Endothelial cell of umbilical vein (primary cell): ENCODE measurements at regions not wholly inside any gene's neighbourhood (a gene's known extent, or its start where the extent isn't known, plus 50 kb on each side); places are given as distances from the start of the nearest gene placed in this dataset.

Experiments used
- BruUV-seq: library from RNA; stranded (reverse); fragments of 400-500 nt; replicated peaks from 2 replicates; lab custom pipeline; 2021; lab: Mats Ljungman, UMichigan
- CTCF ChIA-PET: fragments of 300-600, 350-600 bp; sonication (Branson Sonifier 250); formaldehyde crosslinking; loops from one replicate; lab custom pipeline; 2021; ENCODE audit warnings: antibody characterized with exemption, inconsistent platforms; lab: Charles Lee
- POLR2A ChIA-PET: fragments of 300-600, 350-600 bp; sonication (Branson Sonifier 250); formaldehyde crosslinking; loops from one replicate; lab custom pipeline; 2021; ENCODE audit warnings: antibody characterized with exemption, inconsistent platforms; lab: Charles Lee
- DNase-seq: peaks from one replicate; pipeline ENCODE4 v3.0.0-alpha.2; 2011; ENCODE audit warnings: low read depth, low spot score
- FAIRE-seq: peaks from 2 replicates; lab custom pipeline; 2011; peaks lifted over from hg19 to GRCh38; lab: Jason Lieb, UNC
- H2AFZ ChIP-seq: 2 replicates; pipeline ENCODE4 v1.6.0; 2012; ENCODE audit warnings: low read depth, low read length, control low read depth, inconsistent platforms
- H3K27ac ChIP-seq: 2 replicates; pipeline ENCODE4 v1.5.1; 2011; ENCODE audit warnings: low read depth, mild to moderate bottlenecking, control low read depth, low read length, moderate library complexity; ENCODE audit not compliant: insufficient read depth
- H3K27me3 ChIP-seq, 2 experiments: 2 replicates each; pipeline versions ENCODE4 v1.6.0 to v1.6.1; 2011; ENCODE audit warnings: low read length in 2 of 2, mixed read lengths in 1 of 2; ENCODE audit not compliant: control insufficient read depth in 2 of 2, insufficient read depth in 2 of 2
- H3K36me3 ChIP-seq, 2 experiments: 2 replicates in 1 of 2; 3 replicates in 1 of 2; pipeline ENCODE4 v1.5.1; 2011; ENCODE audit warnings: low read length in 2 of 2, mild to moderate bottlenecking in 1 of 2, moderate library complexity in 1 of 2; ENCODE audit not compliant: control insufficient read depth in 2 of 2, insufficient read depth in 2 of 2; ENCODE audit errors: extremely low read depth in 1 of 2
- H3K4me1 ChIP-seq: 3 replicates; pipeline ENCODE4 v1.5.1; 2011; ENCODE audit warnings: mild to moderate bottlenecking, low read length; ENCODE audit not compliant: control insufficient read depth, insufficient read depth; ENCODE audit errors: extremely low read depth
- H3K4me2 ChIP-seq: 2 replicates; pipeline ENCODE4 v1.6.1; 2011; ENCODE audit warnings: low read length, control low read depth, mixed read lengths; ENCODE audit not compliant: insufficient read depth
- H3K4me3 ChIP-seq, 3 experiments: fragments of 200-600 bp in 1 of 3; sonication (generic), shearing (Covaris generic) in 1 of 3; replicated peaks in 1 of 3; 2 replicates each; pipeline ENCODE4 v1.5.1; 2011 to 2016; ENCODE audit warnings: control low read depth in 3 of 3, low read length in 3 of 3, mild to moderate bottlenecking in 2 of 3, inconsistent platforms in 1 of 3, low read depth in 1 of 3, moderate library complexity in 1 of 3; ENCODE audit not compliant: insufficient read depth in 1 of 3
- H3K79me2 ChIP-seq: 2 replicates; pipeline ENCODE4 v1.6.0; 2012; ENCODE audit warnings: low read length, inconsistent platforms; ENCODE audit not compliant: control insufficient read depth, insufficient read depth
- H3K9ac ChIP-seq: replicated peaks from 2 replicates; pipeline ENCODE3; 2011; ENCODE audit warnings: low read length, control low read depth; ENCODE audit not compliant: insufficient read depth; ENCODE audit errors: extremely low read depth
- H3K9me1 ChIP-seq: replicated peaks from 3 replicates; pipeline ENCODE4 v1.6.0; 2011; ENCODE audit warnings: mild to moderate bottlenecking, low read length; ENCODE audit not compliant: control insufficient read depth, insufficient read depth; ENCODE audit errors: extremely low read depth
- H3K9me3 ChIP-seq: replicated peaks from 2 replicates; pipeline ENCODE4 v1.5.1; 2012; ENCODE audit warnings: low read length, inconsistent platforms; ENCODE audit not compliant: control insufficient read depth, insufficient read depth
- H4K20me1 ChIP-seq: replicated peaks from 2 replicates; pipeline ENCODE3; 2011; ENCODE audit warnings: mild to moderate bottlenecking, low read length; ENCODE audit not compliant: control insufficient read depth, insufficient read depth; ENCODE audit errors: extremely low read depth
- FOS ChIP-seq: IDR thresholded peaks from 2 replicates; pipeline ENCODE4 v1.6.1; 2011; ENCODE audit warnings: mild to moderate bottlenecking, low read length, moderate library complexity, borderline replicate concordance; ENCODE audit not compliant: insufficient read depth
- GATA2 ChIP-seq: IDR thresholded peaks from 2 replicates; pipeline ENCODE4 v1.7.0; 2011; ENCODE audit warnings: low read depth, mild to moderate bottlenecking, moderate library complexity, mixed read lengths, low read length; ENCODE audit not compliant: insufficient read length, insufficient read depth
- JUN ChIP-seq: IDR thresholded peaks from 2 replicates; pipeline ENCODE4 v1.6.1; 2011; ENCODE audit warnings: borderline replicate concordance, low read depth; ENCODE audit not compliant: insufficient read length, insufficient read depth
- MYC ChIP-seq: IDR thresholded peaks from one replicate; pipeline ENCODE4 v1.6.1; 2011; ENCODE audit warnings: mild to moderate bottlenecking, low read depth, low read length
- POLR2A ChIP-seq: IDR thresholded peaks from 2 replicates; pipeline ENCODE4 v1.6.1; 2012; ENCODE audit warnings: low read depth, mild to moderate bottlenecking, control low read depth, low read length
- POLR2AphosphoS5 ChIP-seq: IDR thresholded peaks from 2 replicates; pipeline ENCODE4 v1.6.1; 2012; ENCODE audit warnings: low read depth, mild to moderate bottlenecking, control low read depth, low read length, moderate library complexity; ENCODE audit not compliant: insufficient read depth
- dilution Hi-C: fragments of 300-500 bp; cut with MboI; formaldehyde crosslinking; loops from one replicate; pipeline ENCODE4 v1.15.0; 2019; ENCODE audit warnings: low sequenced_read_pairs; ENCODE audit not compliant: extremely low pct_ligation_motif_present
- intact Hi-C: fragments of 100-400 bp; cut with micrococcal nuclease; formaldehyde crosslinking; loops from one replicate; pipeline ENCODE4 v1.10.0; 2022
- TF ChIP-seq, protein P1 (sequence below), 2 donors: IDR thresholded peaks; 1 replicate in 1 of 2; 2 replicates in 1 of 2; pipeline ENCODE4 v1.5.1; 2011; ENCODE audit warnings: low read length in 2 of 2, mild to moderate bottlenecking in 2 of 2, moderate library complexity in 2 of 2, control low read depth in 1 of 2, inconsistent platforms in 1 of 2, low read depth in 1 of 2; ENCODE audit not compliant: insufficient read depth in 1 of 2; ENCODE audit errors: extremely low read depth in 1 of 2

DNA sequence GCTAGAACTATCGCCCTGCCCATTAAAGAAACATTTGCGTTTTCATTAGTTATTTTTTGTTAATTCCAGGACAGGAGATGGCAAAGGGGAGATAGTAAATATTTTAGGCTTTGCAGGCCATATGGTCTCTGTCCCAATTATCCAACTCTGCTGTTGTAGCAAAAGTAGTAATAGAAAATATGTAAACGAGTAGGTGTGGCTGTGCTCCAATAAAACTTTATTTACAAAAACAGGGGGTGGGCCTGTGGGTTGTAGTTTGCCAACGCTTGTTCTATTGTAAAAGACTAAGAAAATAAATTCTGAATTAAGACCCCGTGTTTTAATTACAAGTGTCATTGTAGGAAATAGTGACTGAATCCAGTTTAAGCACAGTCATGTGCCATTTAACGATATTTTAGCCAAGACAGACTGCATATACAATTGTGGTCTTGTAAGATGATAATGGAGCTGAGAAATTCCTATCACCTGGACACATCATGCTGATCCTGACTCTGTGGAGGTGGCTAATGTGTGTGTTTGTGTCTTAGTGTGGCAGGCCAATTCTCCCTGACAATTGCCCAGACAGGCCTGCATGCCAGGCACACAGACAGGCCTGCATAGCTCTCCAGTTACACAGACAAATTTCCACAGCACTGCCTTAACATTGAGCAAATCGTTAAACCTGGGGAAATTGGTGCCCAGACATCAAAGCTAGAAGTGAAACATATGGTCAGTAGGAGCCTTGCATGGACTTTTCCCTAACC, 76.4 kb downstream of the SKA1 start:
- no peak overlapping the region for H3K4me2 ChIP-seq
- no peak overlapping the region for H3K27ac ChIP-seq
- no peak overlapping the region for H3K4me3 ChIP-seq
- no peaks in the 10 kb centered on the region for H3K9me1 ChIP-seq
- dilution Hi-C loops (no loop called here), intact Hi-C loops (no loop called here)
- no peaks in the 10 kb centered on the region for H3K79me2 ChIP-seq
- no peak for TF ChIP-seq POLR2A
- no peak overlapping the region for H3K9ac ChIP-seq
- DNase-seq (no peak), FAIRE-seq (no peak)
- H3K36me3 ChIP-seq: no peaks in the 10 kb centered on the region
- H3K4me1 ChIP-seq: no peaks in the 10 kb centered on the region
- ChIA-PET CTCF (no interaction called here), POLR2A (no interaction called here)
- no peak overlapping the region for H2AFZ ChIP-seq
- no peaks in the 10 kb centered on the region for H3K9me3 ChIP-seq
- H4K20me1 ChIP-seq: no peaks in the 10 kb centered on the region
- no peaks in the 10 kb centered on the region for H3K27me3 ChIP-seq
- BruUV-seq: no TSS peak

DNA sequence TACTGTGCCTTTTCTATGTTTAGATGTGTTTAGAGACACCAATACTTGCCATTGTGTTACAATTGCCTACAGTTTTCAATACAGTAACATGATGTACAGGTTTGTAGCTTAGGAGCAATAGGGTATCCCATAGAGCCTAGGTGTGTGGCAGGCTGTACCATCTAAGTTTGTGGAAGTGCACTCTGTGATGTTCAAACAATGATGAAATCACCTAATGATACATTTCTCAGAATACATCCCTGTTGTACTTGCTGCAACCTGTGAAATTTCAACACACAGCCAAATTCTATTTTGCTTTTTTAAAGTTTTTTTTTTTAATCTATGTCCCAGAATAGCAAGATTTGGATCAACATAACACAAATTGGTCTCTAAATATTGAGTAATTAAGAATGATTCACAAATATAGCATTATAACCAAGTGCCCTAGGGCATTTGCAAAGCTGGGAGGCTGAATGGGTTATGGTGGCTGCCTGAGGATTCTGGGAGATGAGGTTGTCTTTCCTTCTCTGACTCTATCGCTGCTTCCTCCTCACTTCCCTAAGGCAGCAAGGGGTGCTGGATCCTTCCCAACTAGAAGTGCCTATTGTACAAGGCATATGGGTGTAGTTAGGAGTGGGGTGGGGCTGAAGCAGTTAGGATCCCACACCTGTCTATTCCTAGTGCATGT, 78.3 kb downstream of the SKA1 start:
- H2AFZ ChIP-seq: no peak overlapping the region
- H3K36me3 ChIP-seq: no peaks in the 10 kb centered on the region
- POLR2A ChIA-PET: no interaction called here
- no peaks in the 10 kb centered on the region for H3K79me2 ChIP-seq
- no peaks in the 10 kb centered on the region for H3K9me3 ChIP-seq
- no peaks in the 10 kb centered on the region for H3K4me1 ChIP-seq
- intact Hi-C loops: no loop called here
- no peak overlapping the region for H3K4me3 ChIP-seq
- CTCF ChIA-PET: interaction anchor here (1.2 kb wide), 1 partner anchor 10 kb away, joined by 3 read pairs; no protein-coding TSS in a partner anchor
- FAIRE-seq: no peak
- dilution Hi-C loops: no loop called here
- DNase-seq: no peak
- no peak overlapping the region for H3K9ac ChIP-seq
- no peaks in the 10 kb centered on the region for H3K9me1 ChIP-seq
- no peaks in the 10 kb centered on the region for H3K27me3 ChIP-seq
- TF ChIP-seq, protein P1, sequence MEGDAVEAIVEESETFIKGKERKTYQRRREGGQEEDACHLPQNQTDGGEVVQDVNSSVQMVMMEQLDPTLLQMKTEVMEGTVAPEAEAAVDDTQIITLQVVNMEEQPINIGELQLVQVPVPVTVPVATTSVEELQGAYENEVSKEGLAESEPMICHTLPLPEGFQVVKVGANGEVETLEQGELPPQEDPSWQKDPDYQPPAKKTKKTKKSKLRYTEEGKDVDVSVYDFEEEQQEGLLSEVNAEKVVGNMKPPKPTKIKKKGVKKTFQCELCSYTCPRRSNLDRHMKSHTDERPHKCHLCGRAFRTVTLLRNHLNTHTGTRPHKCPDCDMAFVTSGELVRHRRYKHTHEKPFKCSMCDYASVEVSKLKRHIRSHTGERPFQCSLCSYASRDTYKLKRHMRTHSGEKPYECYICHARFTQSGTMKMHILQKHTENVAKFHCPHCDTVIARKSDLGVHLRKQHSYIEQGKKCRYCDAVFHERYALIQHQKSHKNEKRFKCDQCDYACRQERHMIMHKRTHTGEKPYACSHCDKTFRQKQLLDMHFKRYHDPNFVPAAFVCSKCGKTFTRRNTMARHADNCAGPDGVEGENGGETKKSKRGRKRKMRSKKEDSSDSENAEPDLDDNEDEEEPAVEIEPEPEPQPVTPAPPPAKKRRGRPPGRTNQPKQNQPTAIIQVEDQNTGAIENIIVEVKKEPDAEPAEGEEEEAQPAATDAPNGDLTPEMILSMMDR (IDR thresholded peaks at IDR 0.05; ENCODE audit: extremely low read depth in 1 of 2, insufficient read depth in 1 of 2, low read depth in 1 of 2, low read length in 2 of 2): no peak
- TF ChIP-seq JUN (no peak), MYC (no peak), FOS (no peak), POLR2AphosphoS5 (no peak), GATA2 (no peak), POLR2A (no peak)
- H3K27ac ChIP-seq: no peak overlapping the region
- no peaks in the 10 kb centered on the region for H4K20me1 ChIP-seq
- no peak overlapping the region for H3K4me2 ChIP-seq
- no TSS peak for BruUV-seq
